ENCODE measurements at regions not wholly inside any gene's neighbourhood (a gene's known extent, or its start where the extent isn't known, plus 50 kb on each side); places are given as distances from the start of the nearest gene placed in this dataset.

GRCh38 chr15:79230766-79231165 lies 51.8 kb upstream of the ANKRD34C start:
- Histone ChIP-seq H3K9ac (ENCODE audit: extremely low read depth, low read length, poor library complexity, severe bottlenecking) (no peak overlapping the region), H3K27ac (ENCODE audit: low read depth, low read length) (no peak overlapping the region), H3K36me3 (ENCODE audit: control insufficient read depth, insufficient read depth, low read length) (no peaks in the 10 kb centered on the region), H3K27me3 (ENCODE audit: control insufficient read depth, insufficient read depth, low read length, poor library complexity, severe bottlenecking) (no peaks in the 10 kb centered on the region), H3K4me1 (ENCODE audit: control insufficient read depth, insufficient read depth, low read length) (no peaks in the 10 kb centered on the region), H3K9me3 (ENCODE audit: control insufficient read depth, low read length) (no peaks in the 10 kb centered on the region), H3K4me3 (ENCODE audit: low read length) (no peak overlapping the region)
- Mint-ChIP-seq H3K27ac (no peak overlapping the region), H3K4me3 (no peak overlapping the region), H3K4me1 (no peaks in the 10 kb centered on the region), H3K27me3 (ENCODE audit: insufficient read depth) (peaks cover 8% of the 10 kb centered on the region), H3K9me3 (peaks cover 4% of the 10 kb centered on the region), H3K36me3 (ENCODE audit: low read depth) (no peaks in the 10 kb centered on the region)
- 83 to 93% methylated on average over 5 of the region's 5 CpGs for WGBS, 2 experiments (ENCODE audit: insufficient coverage in 1 of 2, insufficient read length in 1 of 2)
- DNase-seq: no peak
- TF ChIP-seq CTCF (conservative IDR thresholded peaks at IDR 0.05): no peak

- H3K9ac ChIP-seq (ENCODE audit: extremely low read depth, low read length, poor library complexity, severe bottlenecking): no peak overlapping the region
- no peak overlapping the region for H3K27ac ChIP-seq (ENCODE audit: low read depth, low read length)
- Mint-ChIP-seq H3K4me3 (no peak overlapping the region), H3K27me3 (ENCODE audit: insufficient read depth) (peaks cover 8% of the 10 kb centered on the region), H3K4me1 (no peaks in the 10 kb centered on the region), H3K27ac (no peak overlapping the region), H3K36me3 (ENCODE audit: low read depth) (no peaks in the 10 kb centered on the region), H3K9me3 (no peaks in the 10 kb centered on the region)
- H3K4me3 ChIP-seq (ENCODE audit: low read length): no peak overlapping the region
- WGBS, 2 experiments (ENCODE audit: insufficient coverage in 1 of 2, insufficient read length in 1 of 2): 29 to 80% methylated on average over 1 to 2 of the region's 2 CpGs
- no peak for DNase-seq
- no peaks in the 10 kb centered on the region for H3K36me3 ChIP-seq (ENCODE audit: control insufficient read depth, insufficient read depth, low read length)
- H3K4me1 ChIP-seq (ENCODE audit: control insufficient read depth, insufficient read depth, low read length): no peaks in the 10 kb centered on the region
- H3K9me3 ChIP-seq (ENCODE audit: control insufficient read depth, low read length): no peaks in the 10 kb centered on the region
- no peak for TF ChIP-seq CTCF (conservative IDR thresholded peaks at IDR 0.05)
- no peaks in the 10 kb centered on the region for H3K27me3 ChIP-seq (ENCODE audit: control insufficient read depth, insufficient read depth, low read length, poor library complexity, severe bottlenecking)
Observed at GRCh38 chr15:79222808-79223207, 59.7 kb upstream of the ANKRD34C start.

DNA sequence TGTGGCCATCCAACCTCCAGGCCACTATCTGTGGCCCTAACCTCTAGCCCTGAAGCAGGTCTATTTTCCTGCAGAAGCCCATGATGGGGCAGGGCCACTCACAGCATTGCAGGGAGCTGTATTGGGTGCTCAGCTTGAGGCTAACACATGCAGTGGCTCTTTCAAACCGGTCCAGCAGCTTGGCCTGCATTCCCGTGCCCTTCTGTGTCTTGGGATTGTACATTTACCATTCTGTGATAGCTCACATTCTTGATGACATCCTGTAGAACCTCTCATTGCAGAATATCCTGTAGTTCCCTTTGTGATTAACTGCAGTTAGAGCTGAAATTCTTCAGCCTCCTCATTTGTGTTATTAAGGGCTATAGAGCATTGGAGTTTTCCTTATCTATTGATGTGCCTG lies 60.8 kb upstream of the ANKRD34C start:
- Mint-ChIP-seq H3K4me3 (no peak overlapping the region), H3K4me1 (no peaks in the 10 kb centered on the region)

More for the DNA sequence above, 60.8 kb upstream of the ANKRD34C start:
- Mint-ChIP-seq H3K27ac (no peak overlapping the region), H3K27me3 (ENCODE audit: insufficient read depth) (peaks cover 8% of the 10 kb centered on the region), H3K36me3 (ENCODE audit: low read depth) (no peaks in the 10 kb centered on the region), H3K9me3 (no peaks in the 10 kb centered on the region)
- no peaks in the 10 kb centered on the region for H3K4me1 ChIP-seq (ENCODE audit: control insufficient read depth, insufficient read depth, low read length)
- no peak overlapping the region for H3K9ac ChIP-seq (ENCODE audit: extremely low read depth, low read length, poor library complexity, severe bottlenecking)
- no peak overlapping the region for H3K4me3 ChIP-seq (ENCODE audit: low read length)
- H3K9me3 ChIP-seq (ENCODE audit: control insufficient read depth, low read length): no peaks in the 10 kb centered on the region
- H3K27me3 ChIP-seq (ENCODE audit: control insufficient read depth, insufficient read depth, low read length, poor library complexity, severe bottlenecking): no peaks in the 10 kb centered on the region
- TF ChIP-seq CTCF (conservative IDR thresholded peaks at IDR 0.05): no peak
- 71 to 83% methylated on average over 2 of the region's 2 CpGs for WGBS, 2 experiments (ENCODE audit: insufficient coverage in 1 of 2, insufficient read length in 1 of 2)
- no peak for DNase-seq
- no peaks in the 10 kb centered on the region for H3K36me3 ChIP-seq (ENCODE audit: control insufficient read depth, insufficient read depth, low read length)
- no peak overlapping the region for H3K27ac ChIP-seq (ENCODE audit: low read depth, low read length)

All from endodermal cell (in vitro differentiated cells).